H1 (cell line): ENCODE measurements at regions not wholly inside any gene's neighbourhood (a gene's known extent, or its start where the extent isn't known, plus 50 kb on each side); places are given as distances from the start of the nearest gene placed in this dataset.

ENCODE experiments used
- CTCF ChIA-PET: fragments of 300-600 bp; sonication (Branson Sonifier 250); formaldehyde crosslinking; loops from one replicate; lab custom pipeline; 2021; ENCODE audit not compliant: partially characterized antibody; lab: Charles Lee
- POLR2A ChIA-PET: fragments of 300-600 bp; sonication (Branson Sonifier 250); formaldehyde crosslinking; loops from one replicate; lab custom pipeline; 2021; ENCODE audit warnings: inconsistent platforms; ENCODE audit not compliant: partially characterized antibody; lab: Charles Lee
- DNase-seq, 2 experiments: peaks; one replicate each; pipeline versions ENCODE4 v3.0.0 to v3.0.0-alpha.2; 2010 to 2022; ENCODE audit warnings: low spot score in 2 of 2, low read depth in 1 of 2, mixed read lengths in 1 of 2
- FAIRE-seq: peaks from 2 replicates; lab custom pipeline; 2011; peaks lifted over from hg19 to GRCh38; lab: Jason Lieb, UNC
- H2AFZ ChIP-seq: 2 replicates; pipeline ENCODE4 v1.8.1; 2012; ENCODE audit warnings: low read length, inconsistent platforms
- H2AK5ac ChIP-seq: 2 replicates; pipeline ENCODE4 v1.6.1; 2013; ENCODE audit warnings: low read depth, low read length
- H2BK120ac ChIP-seq: replicated peaks from 2 replicates; pipeline ENCODE3; 2013; ENCODE audit warnings: low read depth, low read length, inconsistent platforms
- H2BK12ac ChIP-seq: 2 replicates; pipeline ENCODE4 v1.6.1; 2013; ENCODE audit warnings: low read depth, low read length
- H2BK15ac ChIP-seq: 2 replicates; pipeline ENCODE4 v1.6.1; 2013; ENCODE audit warnings: low read length
- H2BK20ac ChIP-seq: 2 replicates; pipeline ENCODE4 v1.6.1; 2013; ENCODE audit warnings: low read length
- H2BK5ac ChIP-seq: 2 replicates; pipeline ENCODE4 v1.6.1; 2013; ENCODE audit warnings: low read depth, low read length
- H3K14ac ChIP-seq: 2 replicates; pipeline ENCODE4 v1.6.1; 2013; ENCODE audit warnings: inconsistent platforms; ENCODE audit not compliant: insufficient read length
- H3K18ac ChIP-seq: 2 replicates; pipeline ENCODE4 v1.6.1; 2013; ENCODE audit warnings: low read length; ENCODE audit errors: extremely low read depth
- H3K23ac ChIP-seq: 2 replicates; pipeline ENCODE4 v1.6.1; 2013; ENCODE audit warnings: inconsistent platforms; ENCODE audit not compliant: insufficient read length
- H3K23me2 ChIP-seq: 2 replicates; pipeline ENCODE4 v1.6.1; 2013; ENCODE audit warnings: low read depth, low read length
- H3K27ac ChIP-seq: 2 replicates; pipeline ENCODE4 v1.6.1; 2011; ENCODE audit warnings: low read depth, low read length, inconsistent platforms
- H3K27me3 ChIP-seq, 4 experiments: replicated peaks in 1 of 4; 1 replicate in 1 of 4; 2 replicates in 3 of 4; pipeline versions ENCODE4 v1.6.1 to v1.8.1; 2011 to 2013; ENCODE audit warnings: low read length in 3 of 4, mild to moderate bottlenecking in 3 of 4, inconsistent platforms in 2 of 4, mixed read lengths in 2 of 4, moderate library complexity in 1 of 4; ENCODE audit not compliant: control insufficient read depth in 3 of 4, insufficient read depth in 3 of 4; ENCODE audit errors: extremely low read depth in 1 of 4
- H3K36me3 ChIP-seq, 4 experiments: 2 replicates each; pipeline versions ENCODE4 v1.6.1 to v1.8.1; 2011 to 2013; ENCODE audit warnings: mild to moderate bottlenecking in 4 of 4, low read length in 3 of 4, moderate library complexity in 2 of 4, control low read depth in 1 of 4, inconsistent platforms in 1 of 4; ENCODE audit not compliant: insufficient read depth in 4 of 4, control insufficient read depth in 2 of 4
- H3K4ac ChIP-seq: replicated peaks from 2 replicates; pipeline ENCODE3; 2013; ENCODE audit warnings: low read length, low read depth, mixed read lengths, inconsistent platforms; ENCODE audit not compliant: insufficient read length
- H3K4me1 ChIP-seq, 4 experiments: replicated peaks in 1 of 4; 1 replicate in 1 of 4; 2 replicates in 3 of 4; pipeline versions ENCODE4 v1.6.1 to v1.8.1; 2011 to 2013; ENCODE audit warnings: low read length in 3 of 4, inconsistent platforms in 2 of 4, mixed read lengths in 1 of 4; ENCODE audit not compliant: insufficient read depth in 4 of 4, control insufficient read depth in 3 of 4
- H3K4me2 ChIP-seq, 2 experiments: 2 replicates each; pipeline versions ENCODE4 v1.6.1 to v1.8.1; 2011 to 2013; ENCODE audit warnings: low read depth in 2 of 2, low read length in 2 of 2, control low read depth in 1 of 2, inconsistent platforms in 1 of 2, mild to moderate bottlenecking in 1 of 2; ENCODE audit not compliant: insufficient read depth in 1 of 2
- H3K4me3 ChIP-seq, 4 experiments: fragments of 200-600, 300-600 bp in 1 of 4; sonication (generic), shearing (Covaris generic), sonication (Bioruptor Twin) in 1 of 4; 2 replicates each; pipeline versions ENCODE4 v1.5.1 to v1.8.1; 2011 to 2016; ENCODE audit warnings: low read length in 4 of 4, low read depth in 3 of 4, control low read depth in 2 of 4, inconsistent platforms in 2 of 4, mild to moderate bottlenecking in 2 of 4, mixed read lengths in 1 of 4, moderate library complexity in 1 of 4; ENCODE audit not compliant: insufficient read depth in 2 of 4; ENCODE audit errors: extremely low read depth in 1 of 4
- H3K56ac ChIP-seq: replicated peaks from 2 replicates; pipeline ENCODE3; 2013; ENCODE audit warnings: low read depth, mild to moderate bottlenecking, mixed read lengths, low read length, inconsistent platforms; ENCODE audit not compliant: insufficient read length
- H3K79me1 ChIP-seq: 2 replicates; pipeline ENCODE4 v1.6.1; 2013; ENCODE audit warnings: low read depth, low read length, control low read depth
- H3K79me2 ChIP-seq, 2 experiments: 2 replicates each; pipeline versions ENCODE4 v1.6.1 to v1.8.1; 2012 to 2013; ENCODE audit warnings: low read length in 2 of 2, mild to moderate bottlenecking in 2 of 2, inconsistent platforms in 1 of 2; ENCODE audit not compliant: insufficient read depth in 2 of 2, control insufficient read depth in 1 of 2
- H3K9ac ChIP-seq, 4 experiments: replicated peaks in 1 of 4; 1 replicate in 1 of 4; 2 replicates in 3 of 4; pipeline versions ENCODE4 v1.6.1 to v1.8.1; 2011 to 2013; ENCODE audit warnings: low read depth in 3 of 4, low read length in 3 of 4, control low read depth in 2 of 4, mild to moderate bottlenecking in 2 of 4, moderate library complexity in 2 of 4, inconsistent platforms in 1 of 4; ENCODE audit errors: extremely low read depth in 1 of 4
- H3K9me3 ChIP-seq, 2 experiments: 2 replicates each; pipeline versions ENCODE4 v1.6.1 to v1.8.1; 2012 to 2013; ENCODE audit warnings: mild to moderate bottlenecking in 2 of 2, moderate library complexity in 2 of 2, control low read depth in 1 of 2, inconsistent platforms in 1 of 2, low read depth in 1 of 2, low read length in 1 of 2, mixed read lengths in 1 of 2; ENCODE audit not compliant: insufficient read depth in 2 of 2
- H4K20me1 ChIP-seq, 2 experiments: replicated peaks in 1 of 2; 2 replicates each; pipeline versions ENCODE3 to v1.8.1; 2011 to 2013; ENCODE audit warnings: inconsistent platforms in 2 of 2, low read length in 2 of 2, mild to moderate bottlenecking in 1 of 2; ENCODE audit not compliant: insufficient read depth in 2 of 2, control insufficient read depth in 1 of 2
- H4K5ac ChIP-seq: 2 replicates; pipeline ENCODE4 v1.6.1; 2013; ENCODE audit warnings: low read length, low read depth, mixed read lengths, inconsistent platforms; ENCODE audit not compliant: insufficient read length
- H4K8ac ChIP-seq: 2 replicates; pipeline ENCODE4 v1.8.0; 2013; ENCODE audit warnings: mild to moderate bottlenecking, moderate library complexity, low read length, inconsistent platforms; ENCODE audit not compliant: insufficient read depth; ENCODE audit errors: extremely low read depth
- H4K91ac ChIP-seq: replicated peaks from 2 replicates; pipeline ENCODE3; 2013; ENCODE audit warnings: low read length, mixed read lengths, inconsistent platforms; ENCODE audit not compliant: insufficient read length
- ASH2L ChIP-seq: fragments of 200-600, 300-600 bp; sonication (generic); IDR thresholded peaks from one replicate; pipeline ENCODE4 v1.7.1; 2017; ENCODE audit warnings: low read length
- ATF2 ChIP-seq: IDR thresholded peaks from 2 replicates; pipeline ENCODE4 v1.6.1; 2012; ENCODE audit warnings: low read length, inconsistent platforms
- BCL11A ChIP-seq, 2 experiments: IDR thresholded peaks; one replicate each; pipeline ENCODE4 v1.6.1; 2011; ENCODE audit warnings: low read depth in 2 of 2, low read length in 2 of 2, mild to moderate bottlenecking in 2 of 2
- CBX5 ChIP-seq: fragments of 300-800, 300-1000 bp; sonication (generic); IDR thresholded peaks from 2 replicates; pipeline ENCODE4 v1.7.1; 2016; ENCODE audit warnings: antibody characterized with exemption, low read length, low read depth
- HDAC6 ChIP-seq: IDR thresholded peaks from one replicate; pipeline ENCODE4 v1.7.1; 2012; ENCODE audit warnings: low read depth, mild to moderate bottlenecking, inconsistent platforms, low read length, moderate library complexity
- JUND ChIP-seq: IDR thresholded peaks from 2 replicates; pipeline ENCODE4 v1.6.1; 2011; ENCODE audit warnings: mild to moderate bottlenecking, improper control_type of control experiment, low read length
- MAFK ChIP-seq: IDR thresholded peaks from 2 replicates; pipeline ENCODE4 v1.6.1; 2012; ENCODE audit warnings: low read depth, mild to moderate bottlenecking, improper control_type of control experiment, low read length
- NANOG ChIP-seq: IDR thresholded peaks from 2 replicates; pipeline ENCODE4 v1.6.1; 2011; ENCODE audit warnings: low read length, low read depth, mild to moderate bottlenecking, inconsistent platforms; ENCODE audit not compliant: insufficient read depth, poor library complexity, severe bottlenecking
- POU5F1 ChIP-seq: IDR thresholded peaks from 2 replicates; pipeline ENCODE4 v1.6.1; 2011; ENCODE audit warnings: low read depth, mild to moderate bottlenecking, low read length, moderate library complexity
- RNF2 ChIP-seq: fragments of 200-900, 300-1000 bp; sonication (generic); IDR thresholded peaks from 2 replicates; pipeline ENCODE4 v1.7.1; 2016; ENCODE audit warnings: borderline replicate concordance, low read depth, mild to moderate bottlenecking, antibody characterized with exemption, low read length; ENCODE audit not compliant: poor library complexity, severe bottlenecking; ENCODE audit errors: missing control alignments
- SIX5 ChIP-seq: IDR thresholded peaks from 2 replicates; pipeline ENCODE4 v1.6.1; 2011; ENCODE audit warnings: mild to moderate bottlenecking, low read depth, low read length
- SP2 ChIP-seq: IDR thresholded peaks from 2 replicates; pipeline ENCODE4 v1.6.1; 2012; ENCODE audit warnings: mild to moderate bottlenecking, low read length, inconsistent platforms
- TBP ChIP-seq: IDR thresholded peaks from 2 replicates; pipeline ENCODE4 v1.6.1; 2011; ENCODE audit warnings: low read depth, low read length, improper control_type of control experiment
- WGBS, 2 experiments: shearing (Covaris generic) in 1 of 2; methylation state at CpG; one replicate each; pipeline versions ENCODE4 v1.1.6 to v1.1.7; 2013 to 2015; ENCODE audit warnings: low lambda C conversion rate in 2 of 2, mixed read lengths in 2 of 2, inconsistent platforms in 1 of 2, low coverage in 1 of 2, missing lambda C conversion rate in 1 of 2; ENCODE audit not compliant: insufficient replicate concordance in 2 of 2, insufficient coverage in 1 of 2, insufficient read length in 1 of 2; ENCODE audit errors: extremely low coverage in 1 of 2, missing lambda C conversion rate in 1 of 2; 5-methylcytosine and 5-hydroxymethylcytosine counted together

- Histone ChIP-seq H3K27me3 (no peaks in the 10 kb centered on the region), H2BK5ac (no peak overlapping the region), H3K23ac (no peak overlapping the region), H2BK12ac (no peak overlapping the region), H2AK5ac (no peak overlapping the region), H2BK15ac (no peak overlapping the region), H3K18ac (no peak overlapping the region), H2AFZ (no peak overlapping the region), H3K27ac (no peak overlapping the region), H3K79me1 (no peaks in the 10 kb centered on the region), H4K20me1 (no peaks in the 10 kb centered on the region), H2BK20ac (no peak overlapping the region), H4K5ac (no peak overlapping the region), H3K14ac (no peak overlapping the region), H3K4me1 (no peaks in the 10 kb centered on the region), H4K91ac (no peak overlapping the region), H4K8ac (no peak overlapping the region), H3K9me3 (no peaks in the 10 kb centered on the region), H3K4me3 (no peak overlapping the region), H2BK120ac (no peak overlapping the region), H3K4ac (no peak overlapping the region), H3K9ac (no peak overlapping the region), H3K4me2 (no peak overlapping the region), H3K79me2 (no peaks in the 10 kb centered on the region), H3K23me2 (no peaks in the 10 kb centered on the region), H3K56ac (no peak overlapping the region), H3K36me3 (no peaks in the 10 kb centered on the region)
- DNase-seq (no peak), FAIRE-seq (no peak)
- POLR2A ChIA-PET, result no interaction called here
- CTCF ChIA-PET, result interaction anchor here (1.0 kb wide), 1 partner anchor 37 kb away, joined by 4 read pairs; no protein-coding TSS in a partner anchor
- WGBS, 2 experiments, result 88% methylated on average over 2 of the region's 2 CpGs; no CpG with 5 or more reads in 1 of the 2 experiments
- TF ChIP-seq TBP (no peak), SIX5 (no peak), JUND (no peak), SP2 (no peak), ATF2 (no peak), BCL11A (IDR thresholded peaks at IDR 0.05; ENCODE audit: low read depth in 2 of 2, low read length in 2 of 2) (no peak), POU5F1 (no peak), CBX5 (no peak), RNF2 (no peak), NANOG (no peak), MAFK (no peak), ASH2L (no peak), HDAC6 (no peak)
Measured at GRCh38 chr2:217459016-217459415, 543.8 kb downstream of the TNS1 start.
